Smooth muscle cell (in vitro differentiated cells): ENCODE measurements at regions not wholly inside any gene's neighbourhood (a gene's known extent, or its start where the extent isn't known, plus 50 kb on each side); places are given as distances from the start of the nearest gene placed in this dataset.

Experiments used
- DNase-seq: peaks from one replicate; lab custom pipeline; 2025; ENCODE audit not compliant: unreplicated experiment; lab: John Stamatoyannopoulos, UW
- H2AFZ ChIP-seq: fragments of 200-600 bp; sonication (generic); 2 replicates; pipeline ENCODE4 v1.6.0; 2016; ENCODE audit warnings: antibody characterized with exemption, low read depth, mild to moderate bottlenecking
- H3F3A ChIP-seq: fragments of 200-600 bp; sonication (generic); 2 replicates; pipeline ENCODE4 v1.6.0; 2017; ENCODE audit warnings: antibody characterized with exemption, low read depth
- H3K27ac ChIP-seq: fragments of 200-600 bp; sonication (generic); 2 replicates; pipeline ENCODE4 v1.5.1; 2016; ENCODE audit warnings: low read depth, mild to moderate bottlenecking
- H3K27me3 ChIP-seq: fragments of 200-600 bp; sonication (generic); 2 replicates; pipeline ENCODE4 v1.6.1; 2016; ENCODE audit warnings: low read depth, mild to moderate bottlenecking
- H3K36me3 ChIP-seq: fragments of 200-600 bp; sonication (generic); 2 replicates; pipeline ENCODE4 v1.5.1; 2016; ENCODE audit warnings: low read depth
- H3K4me1 ChIP-seq: fragments of 200-600 bp; sonication (generic); 2 replicates; pipeline ENCODE4 v1.5.1; 2016; ENCODE audit warnings: low read depth
- H3K4me2 ChIP-seq: fragments of 200-600 bp; sonication (generic); 2 replicates; pipeline ENCODE4 v1.6.0; 2016; ENCODE audit warnings: mild to moderate bottlenecking
- H3K4me3 ChIP-seq: fragments of 200-600 bp; sonication (generic); 2 replicates; pipeline ENCODE4 v1.5.1; 2016; ENCODE audit warnings: mild to moderate bottlenecking
- H3K79me2 ChIP-seq: fragments of 200-600 bp; sonication (generic); 2 replicates; pipeline ENCODE4 v1.6.0; 2016; ENCODE audit warnings: low read depth, mild to moderate bottlenecking
- H3K9ac ChIP-seq: fragments of 200-600 bp; sonication (generic); 2 replicates; pipeline ENCODE4 v1.6.0; 2016; ENCODE audit warnings: low read depth
- H3K9me3 ChIP-seq: fragments of 200-600 bp; sonication (generic); replicated peaks from 2 replicates; pipeline ENCODE4 v1.5.1; 2016; ENCODE audit warnings: low read depth
- H4K20me1 ChIP-seq: fragments of 200-600 bp; sonication (generic); 2 replicates; pipeline ENCODE4 v1.6.0; 2016; ENCODE audit warnings: low read depth
- CTCF ChIP-seq: fragments of 200-600 bp; sonication (generic); IDR thresholded peaks from 2 replicates; pipeline ENCODE4 v1.5.1; 2017; ENCODE audit warnings: borderline replicate concordance, mild to moderate bottlenecking, antibody characterized with exemption; ENCODE audit not compliant: insufficient read depth, poor library complexity, severe bottlenecking
- WGBS: methylation state at CpG from one replicate; pipeline ENCODE4 v1.1.7; 2016; ENCODE audit warnings: low lambda C conversion rate; 5-methylcytosine and 5-hydroxymethylcytosine counted together

GRCh38 chr12:132439333-132439904 lies 50.5 kb upstream of the FBRSL1 start:
- H3K4me2 ChIP-seq = no peak overlapping the region
- no peak for DNase-seq
- no peak overlapping the region for H3K27ac ChIP-seq
- H3F3A ChIP-seq = no peaks in the 10 kb centered on the region
- no peaks in the 10 kb centered on the region for H3K36me3 ChIP-seq
- no peaks in the 10 kb centered on the region for H3K79me2 ChIP-seq
- H2AFZ ChIP-seq = no peak overlapping the region
- H3K27me3 ChIP-seq = peaks cover 28% of the 10 kb centered on the region
- no peak overlapping the region for H3K9ac ChIP-seq
- no peaks in the 10 kb centered on the region for H3K4me1 ChIP-seq
- H3K4me3 ChIP-seq = no peak overlapping the region
- no peak for TF ChIP-seq CTCF
- H4K20me1 ChIP-seq = no peaks in the 10 kb centered on the region
- no peaks in the 10 kb centered on the region for H3K9me3 ChIP-seq
- WGBS = 95% methylated on average over 25 of the region's 28 CpGs

GRCh38 chr12:132438726-132439125 lies 51.2 kb upstream of the FBRSL1 start:
- Histone ChIP-seq H3K4me1 (no peaks in the 10 kb centered on the region), H3F3A (no peaks in the 10 kb centered on the region), H3K9ac (no peak overlapping the region), H3K27ac (no peak overlapping the region), H2AFZ (no peak overlapping the region), H3K9me3 (no peaks in the 10 kb centered on the region), H4K20me1 (no peaks in the 10 kb centered on the region), H3K4me2 (no peak overlapping the region), H3K4me3 (no peak overlapping the region), H3K27me3 (peaks cover 29% of the 10 kb centered on the region), H3K79me2 (no peaks in the 10 kb centered on the region), H3K36me3 (no peaks in the 10 kb centered on the region)
- TF ChIP-seq CTCF = no peak
- WGBS = 93% methylated on average over 15 of the region's 28 CpGs
- no peak for DNase-seq

- 80% methylated on average over 30 of the region's 30 CpGs for WGBS
- Histone ChIP-seq H3K27me3 (peaks cover 29% of the 10 kb centered on the region), H3K4me1 (no peaks in the 10 kb centered on the region), H3K4me3 (no peak overlapping the region), H3K4me2 (no peak overlapping the region), H3K27ac (no peak overlapping the region), H3K9me3 (no peaks in the 10 kb centered on the region), H3F3A (no peaks in the 10 kb centered on the region), H3K36me3 (no peaks in the 10 kb centered on the region), H2AFZ (no peak overlapping the region), H3K79me2 (no peaks in the 10 kb centered on the region), H4K20me1 (no peaks in the 10 kb centered on the region), H3K9ac (no peak overlapping the region)
- TF ChIP-seq CTCF = no peak
- DNase-seq = no peak
Measured at GRCh38 chr12:132437943-132438700, 51.8 kb upstream of the FBRSL1 start.
